Hematopoietic multipotent progenitor cell treated with erythropoietin and hydrocortisone succinate and interleukin-3 and kit ligand, for 15 days (in vitro differentiated cells): ENCODE measurements at regions not wholly inside any gene's neighbourhood (a gene's known extent, or its start where the extent isn't known, plus 50 kb on each side); places are given as distances from the start of the nearest gene placed in this dataset.
"Not testable (repeated sequence)": the region's sequence is repeated elsewhere in the genome, so short reads cannot be mapped to it uniquely, and the experiment has no call there.

ENCODE experiments used
- DNase-seq: peaks from one replicate; pipeline ENCODE4 v3.0.0-alpha.2; 2015; ENCODE audit warnings: low spot score

DNA sequence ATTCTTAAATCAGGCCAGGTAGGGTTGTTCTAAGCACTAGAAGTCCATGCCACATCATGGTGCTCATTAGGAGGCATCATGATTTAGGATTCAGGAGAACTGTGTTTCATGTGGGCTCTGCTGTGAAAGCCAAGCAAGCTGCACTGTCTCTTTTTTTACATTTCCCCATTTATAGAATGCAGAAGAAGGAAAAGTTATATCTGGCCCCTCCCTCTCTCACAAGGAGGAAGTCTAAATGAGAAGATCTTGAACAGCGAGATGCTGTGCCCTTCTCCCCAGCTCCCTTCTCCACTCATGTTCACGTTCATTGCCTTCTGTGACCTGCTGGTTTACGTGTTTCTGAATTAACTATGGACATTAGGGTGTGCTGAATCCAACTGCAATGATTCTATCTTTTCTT, 178.5 kb upstream of the RASGRP1 start:
- DNase-seq, result no peak

DNA sequence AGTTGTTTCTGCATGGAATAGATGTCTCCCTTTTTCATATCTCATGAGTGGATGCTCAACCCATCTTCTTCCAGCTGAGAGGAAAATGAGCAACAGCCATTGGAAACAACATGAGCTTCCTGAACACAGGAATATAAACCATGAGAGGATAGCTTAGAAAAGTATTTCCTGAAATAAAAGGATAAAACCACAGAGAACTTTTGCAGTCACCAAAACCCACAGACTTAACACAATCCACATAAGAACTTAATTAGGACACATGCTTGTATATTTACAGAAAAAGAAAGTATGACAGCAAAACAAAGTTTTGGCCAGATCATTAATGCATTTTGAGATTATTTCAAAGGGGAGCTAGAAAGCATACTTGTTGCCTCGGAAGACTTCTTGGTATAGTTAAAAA, 180.5 kb upstream of the RASGRP1 start:
- DNase-seq, result no peak

DNA sequence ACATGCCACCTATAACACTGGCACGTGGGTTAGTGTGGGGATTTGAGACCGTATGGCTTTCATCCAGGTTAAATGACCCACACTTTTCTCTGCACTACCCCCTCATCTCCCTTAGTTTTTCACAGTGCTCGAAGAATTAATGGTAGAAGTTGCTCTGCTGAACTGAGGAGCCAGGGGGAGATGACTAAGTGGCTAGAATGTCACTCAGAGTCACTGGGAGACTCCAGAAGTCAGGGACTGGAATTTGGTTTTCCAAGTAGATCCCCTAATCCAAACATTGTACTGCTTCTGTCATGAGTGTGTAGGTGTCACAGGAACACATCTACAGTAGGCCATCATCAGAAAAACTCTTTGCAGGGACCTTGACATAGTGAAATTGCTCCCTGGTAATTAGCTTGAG, 181.0 kb upstream of the RASGRP1 start:
- no peak for DNase-seq

DNA sequence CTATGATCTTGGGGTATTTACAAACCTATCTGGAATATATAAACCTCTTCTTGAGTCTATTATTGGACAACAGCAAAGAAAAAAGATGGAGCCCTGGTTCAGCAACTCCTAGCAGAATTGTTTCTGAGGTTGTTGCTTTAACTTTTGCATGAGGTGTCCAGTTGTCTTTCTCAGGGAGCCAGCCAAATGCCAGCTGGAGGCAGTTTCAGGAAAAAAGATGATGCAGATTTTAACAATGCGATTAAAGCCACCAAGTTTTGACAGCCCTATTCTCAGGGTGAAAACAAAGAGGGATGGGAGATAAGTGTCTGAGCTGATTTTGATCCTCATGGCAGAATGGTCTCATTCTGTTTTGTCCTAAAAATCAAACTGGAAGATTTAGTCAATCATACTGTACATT, 181.6 kb upstream of the RASGRP1 start:
- DNase-seq, result no peak

DNA sequence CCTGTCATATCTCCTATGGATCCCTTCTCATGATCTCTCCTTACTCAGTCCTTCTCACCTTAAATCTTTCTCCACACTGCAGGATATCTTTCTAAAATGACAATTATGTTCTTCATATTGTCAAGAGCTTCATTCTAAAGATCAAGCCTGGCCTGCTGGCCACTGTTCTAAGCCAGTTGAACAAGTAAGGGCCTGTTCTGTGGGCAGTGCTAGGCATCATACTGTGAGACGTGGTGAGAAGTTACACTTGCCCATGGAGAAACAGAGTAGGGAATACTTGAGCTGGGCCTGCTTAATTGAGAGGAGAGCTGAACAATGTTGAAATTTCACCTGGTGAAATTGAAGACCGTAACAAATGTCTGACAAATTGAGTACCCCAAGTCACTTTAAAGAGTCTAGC, 184.1 kb upstream of the RASGRP1 start:
- no peak for DNase-seq

DNA sequence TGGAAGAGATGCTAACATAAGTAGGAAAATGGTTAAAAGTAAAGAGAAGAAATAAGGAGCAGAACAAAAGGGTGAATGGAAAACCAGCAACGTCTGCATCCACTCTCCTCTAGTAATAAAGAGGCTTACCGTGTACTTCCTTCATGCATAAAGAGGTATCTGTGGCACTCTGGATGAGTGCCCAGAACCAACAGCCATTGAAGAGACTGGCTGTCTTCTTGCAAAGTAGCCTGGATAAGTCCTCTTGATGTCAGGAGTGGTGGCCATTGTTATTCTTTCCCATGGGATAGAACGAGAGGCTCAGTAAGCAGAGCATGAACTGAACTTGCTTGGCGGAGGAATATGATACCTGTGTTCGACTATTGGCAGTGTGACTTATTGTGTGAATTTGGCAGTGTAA, 186.2 kb upstream of the RASGRP1 start:
- no peak for DNase-seq

DNA sequence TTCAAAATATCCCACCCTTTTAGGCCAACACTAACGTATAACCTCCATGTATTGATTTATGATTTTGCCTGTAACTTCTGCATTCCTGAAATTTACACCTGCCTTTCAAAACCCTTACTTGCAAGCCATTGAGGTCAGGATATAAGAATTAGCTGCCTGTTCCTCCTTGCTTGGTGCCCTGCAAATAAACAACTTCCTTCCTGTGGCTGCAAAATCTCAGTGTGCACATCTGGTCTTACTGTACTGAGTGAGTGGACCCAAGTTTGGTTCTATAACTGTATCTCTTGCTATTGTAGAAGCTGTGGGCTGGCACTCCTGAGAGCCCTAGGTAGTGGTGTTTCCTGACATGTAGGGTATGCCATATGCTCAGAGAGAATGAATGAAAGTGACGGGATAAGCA, 191.1 kb upstream of the RASGRP1 start:
- DNase-seq, result no peak

DNA sequence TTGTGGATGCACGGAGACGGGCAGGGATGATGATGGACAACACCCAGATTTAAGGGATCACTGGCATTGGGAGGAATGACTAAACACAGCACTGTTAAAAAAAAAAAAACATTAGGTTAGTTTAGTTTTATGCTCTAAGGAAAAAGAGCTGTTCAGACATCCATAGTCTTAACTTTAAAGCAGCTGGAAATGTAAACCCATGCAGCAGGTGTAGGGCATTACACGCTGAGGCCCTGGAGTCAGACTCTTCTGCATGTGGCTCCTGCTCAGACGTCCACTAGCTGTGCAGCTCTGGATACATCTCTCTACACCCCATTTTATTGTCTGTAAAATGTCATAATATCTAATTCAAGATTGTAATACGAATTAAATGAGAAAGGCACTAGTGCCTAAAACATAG, 191.8 kb upstream of the RASGRP1 start:
- no peak for DNase-seq

DNA sequence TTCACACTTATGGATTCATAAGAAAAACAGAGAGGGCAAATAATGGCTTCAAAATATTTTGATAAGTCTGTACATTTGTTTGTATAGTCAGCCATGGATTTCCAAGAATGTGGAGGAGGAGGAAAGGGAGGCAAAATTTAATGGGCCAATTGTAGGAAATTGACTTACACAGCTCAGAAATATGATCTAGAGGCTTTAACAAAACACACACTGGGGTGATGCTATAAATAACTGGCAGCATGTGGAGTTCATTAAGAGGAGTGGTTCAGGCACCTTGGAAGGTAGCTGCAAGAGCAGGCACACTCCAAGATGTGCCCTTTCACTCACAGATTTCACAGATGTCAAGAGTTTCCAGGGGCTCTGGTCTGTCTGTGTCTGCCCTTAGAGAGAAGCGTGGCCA, 193.4 kb upstream of the RASGRP1 start:
- DNase-seq, result no peak

DNA sequence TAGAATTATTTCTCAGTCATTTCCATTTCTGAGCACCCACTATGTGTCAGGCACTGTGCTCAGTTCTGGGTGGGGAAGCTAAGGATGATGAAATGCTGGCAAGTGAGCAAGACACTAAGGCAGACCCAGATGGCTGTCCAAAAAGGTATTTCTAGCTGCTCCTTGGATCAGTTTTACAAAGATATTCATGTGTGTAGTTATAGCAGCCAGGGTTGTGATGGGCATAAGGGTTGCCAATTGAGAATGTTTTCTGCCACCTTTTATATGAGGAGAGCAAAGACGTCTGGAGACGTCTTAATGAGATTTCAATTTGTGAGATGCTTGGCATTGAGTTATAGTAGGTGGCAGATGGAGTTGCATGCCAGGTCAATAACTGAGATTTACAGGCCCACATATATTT, 197.1 kb upstream of the RASGRP1 start:
- DNase-seq, result no peak

DNA sequence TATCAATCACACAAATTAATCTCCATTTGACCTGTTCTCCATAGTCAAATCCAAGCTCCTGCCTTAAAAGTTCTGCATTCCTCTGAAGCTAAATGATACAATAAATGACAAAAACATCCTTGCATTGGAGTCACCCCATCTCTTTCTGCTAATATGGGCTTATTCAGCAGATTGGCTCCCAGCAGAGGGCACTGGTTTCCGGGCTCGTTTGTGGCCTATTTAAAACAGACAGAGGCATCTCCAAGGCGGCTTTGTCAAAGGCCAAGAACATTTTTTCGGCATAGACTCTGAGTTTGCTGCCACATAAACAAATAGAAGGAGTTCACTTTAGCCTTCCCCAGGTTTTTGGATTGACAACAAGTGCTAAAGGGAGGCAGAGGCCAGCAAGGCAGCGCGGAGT, 204.4 kb upstream of the RASGRP1 start:
- no peak for DNase-seq

DNA sequence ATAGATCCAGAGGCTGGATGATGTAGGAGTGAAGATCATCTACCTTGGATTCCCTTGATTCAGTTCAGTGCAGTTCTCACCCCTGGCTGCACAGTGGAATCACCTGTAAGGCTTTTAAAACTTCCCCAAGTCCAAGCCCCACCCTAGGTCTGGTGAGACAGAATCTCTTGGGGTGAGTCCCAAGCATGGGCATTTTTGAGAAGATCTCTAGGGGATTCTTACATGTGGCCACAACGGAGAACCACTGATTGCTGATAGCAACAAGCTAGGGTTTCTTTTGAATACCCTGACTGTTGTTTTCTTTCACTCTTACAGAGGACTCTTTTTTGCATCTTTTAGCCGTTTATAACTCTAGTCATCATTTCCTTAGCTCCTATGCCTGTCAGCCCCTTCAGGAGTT, 204.9 kb upstream of the RASGRP1 start:
- no peak for DNase-seq

DNA sequence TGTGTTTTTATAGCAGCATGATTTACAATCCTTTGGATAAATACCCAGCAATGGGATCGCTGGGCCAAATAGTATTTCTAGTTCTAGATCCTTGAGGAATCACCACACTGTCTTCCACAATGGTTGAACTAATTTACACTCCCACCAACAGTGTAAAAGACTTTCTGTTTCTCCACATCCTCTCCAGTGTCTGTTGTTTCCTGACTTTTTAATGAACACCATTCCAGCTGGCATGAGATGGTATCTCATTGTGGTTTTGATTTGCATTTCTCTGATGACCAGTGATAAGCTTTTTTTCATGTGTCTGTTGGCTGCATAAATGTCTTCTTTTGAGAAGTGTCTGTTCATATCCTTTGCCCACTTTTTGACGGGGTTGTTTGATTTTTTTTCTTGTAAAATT, 209.5 kb upstream of the RASGRP1 start:
- not testable (repeated sequence) for DNase-seq

DNA sequence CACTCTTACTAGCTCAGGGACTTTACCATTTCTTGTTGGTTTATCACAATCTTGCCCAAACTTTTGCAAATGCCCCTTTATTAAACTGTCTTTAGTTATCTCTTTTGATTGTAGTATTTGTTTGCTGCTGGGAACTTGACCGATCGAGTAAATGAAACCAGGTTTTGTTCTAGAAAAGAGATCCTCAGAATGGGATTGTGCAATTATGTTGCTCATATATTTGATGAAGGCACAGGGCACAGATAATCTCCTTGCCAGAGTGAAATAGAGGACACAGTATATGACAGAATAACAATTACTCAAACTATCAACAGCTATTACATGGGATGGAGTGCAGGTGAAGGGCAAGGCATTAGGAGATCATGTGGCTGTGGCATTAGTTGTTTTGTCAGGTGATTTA, 216.6 kb upstream of the RASGRP1 start:
- DNase-seq, result no peak

DNA sequence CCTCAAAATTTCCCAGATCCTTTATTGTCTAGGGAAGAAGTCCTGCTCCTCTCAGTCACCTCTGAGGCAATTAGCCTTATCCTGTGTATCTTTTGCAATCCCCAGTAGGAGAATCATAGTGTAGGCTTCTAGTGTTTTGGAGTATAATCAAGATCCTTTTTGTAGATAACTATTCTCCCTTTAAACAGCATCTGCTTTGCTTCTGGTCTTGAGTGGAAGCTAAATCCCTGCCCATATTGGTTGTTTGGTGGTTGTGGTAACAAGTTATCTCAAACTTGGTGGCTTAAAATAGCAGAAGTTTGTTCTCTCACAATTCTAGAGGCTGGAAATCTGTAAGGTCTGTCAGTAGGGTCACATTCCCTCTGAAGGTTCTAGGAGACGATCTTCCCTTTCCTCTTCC, 217.5 kb upstream of the RASGRP1 start:
- no peak for DNase-seq

DNA sequence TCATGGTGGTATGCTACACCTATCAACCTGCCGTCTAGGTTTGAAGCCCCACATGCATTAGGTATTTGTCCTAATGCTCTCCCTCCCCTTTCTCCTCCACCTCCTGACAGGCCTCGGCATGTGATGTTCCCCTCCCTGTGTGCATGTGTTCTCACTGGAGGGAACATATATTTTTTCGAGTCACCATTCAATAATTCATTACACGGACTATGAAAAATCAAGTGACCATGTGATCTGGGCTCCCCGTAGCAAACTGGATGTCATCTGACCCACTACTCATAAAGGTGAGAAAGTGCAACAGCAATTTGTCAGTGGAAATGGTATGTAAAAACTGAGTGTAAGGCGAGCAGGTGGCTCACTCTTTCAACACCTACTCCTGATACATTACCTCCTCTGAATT, 224.3 kb upstream of the RASGRP1 start:
- no peak for DNase-seq

DNA sequence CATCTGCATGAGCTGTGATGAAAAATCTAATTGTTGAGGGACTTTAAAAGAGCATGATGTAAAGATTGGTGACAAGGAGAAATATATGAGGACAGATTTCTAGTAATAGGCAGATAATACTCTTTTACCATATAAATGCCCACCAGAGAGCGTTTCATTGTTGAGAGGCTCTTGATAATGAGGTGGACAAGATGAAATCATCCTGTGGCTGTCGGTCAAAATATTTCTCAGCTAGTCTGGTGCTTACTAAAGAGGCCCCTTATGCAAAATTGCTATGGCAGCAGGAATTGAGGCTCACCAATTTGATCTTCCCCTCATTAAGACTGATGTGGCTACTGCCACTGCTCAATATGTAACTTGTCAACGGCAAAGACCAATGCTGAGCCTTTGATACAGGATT, 225.0 kb upstream of the RASGRP1 start:
- DNase-seq, result no peak

DNA sequence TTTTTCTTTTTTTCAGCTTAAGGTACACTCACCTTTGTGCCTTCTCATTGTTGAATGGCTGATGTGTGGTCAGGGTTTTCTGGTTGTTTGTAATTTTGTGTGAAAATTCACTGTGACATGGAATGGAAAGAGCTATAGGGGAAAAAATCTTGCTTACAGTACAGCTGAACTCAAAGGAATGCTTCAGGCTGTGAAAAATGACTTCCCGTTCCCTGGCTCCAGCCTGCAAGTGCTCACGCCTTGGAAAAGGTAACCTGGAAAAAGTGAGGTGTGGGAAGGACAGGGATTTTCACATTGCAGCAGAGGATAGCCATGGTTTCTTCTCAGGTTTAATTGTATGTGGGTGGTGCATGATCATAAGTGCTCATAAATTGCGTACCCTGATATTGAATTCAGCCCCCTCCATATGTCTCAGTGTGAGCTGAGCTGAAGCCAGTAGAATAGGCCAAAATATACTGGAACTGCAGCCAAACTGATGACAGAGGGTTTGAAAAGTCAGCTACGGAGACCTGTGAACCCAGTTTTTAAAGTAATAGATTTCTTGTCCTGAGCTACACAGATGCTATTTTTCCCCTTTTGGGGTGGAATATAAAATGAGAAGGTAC, 228.7 kb upstream of the RASGRP1 start:
- no peak for DNase-seq

DNA sequence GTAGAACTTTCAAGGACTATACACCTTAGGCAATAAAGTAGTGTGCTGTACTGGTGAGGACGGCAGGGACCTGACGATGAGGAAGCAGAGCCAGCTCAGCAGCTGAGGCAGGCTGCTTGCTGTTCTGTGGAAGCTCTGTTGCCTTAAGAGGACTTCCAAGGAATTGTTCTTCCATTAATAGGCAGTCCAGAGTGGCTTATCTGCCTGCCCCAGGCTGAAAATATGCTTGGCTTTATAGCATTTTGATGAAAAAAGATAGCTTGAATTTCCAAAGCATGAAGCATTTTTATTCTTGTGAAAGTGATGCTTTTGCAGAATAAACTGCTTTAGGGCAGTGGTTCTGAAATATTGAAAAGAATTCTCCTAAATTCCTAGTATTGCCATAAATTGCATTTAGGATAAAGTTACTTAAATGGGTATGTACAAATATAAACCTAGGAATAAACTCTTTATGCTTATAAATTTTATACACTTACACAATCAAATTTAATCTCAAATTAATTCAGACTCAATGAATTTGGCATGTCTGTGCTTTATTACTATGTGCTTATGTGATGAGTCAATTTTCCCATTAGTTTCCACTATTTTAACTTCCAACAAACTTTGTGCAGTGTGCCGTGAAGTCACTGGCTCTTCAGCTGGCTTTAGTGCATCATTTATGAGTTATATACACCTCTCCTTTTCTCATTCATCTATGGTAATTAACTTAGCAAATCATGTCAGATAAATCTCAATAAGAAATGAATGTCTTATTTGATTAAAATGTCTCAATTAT, 231.0 kb upstream of the RASGRP1 start:
- DNase-seq, result no peak

DNA sequence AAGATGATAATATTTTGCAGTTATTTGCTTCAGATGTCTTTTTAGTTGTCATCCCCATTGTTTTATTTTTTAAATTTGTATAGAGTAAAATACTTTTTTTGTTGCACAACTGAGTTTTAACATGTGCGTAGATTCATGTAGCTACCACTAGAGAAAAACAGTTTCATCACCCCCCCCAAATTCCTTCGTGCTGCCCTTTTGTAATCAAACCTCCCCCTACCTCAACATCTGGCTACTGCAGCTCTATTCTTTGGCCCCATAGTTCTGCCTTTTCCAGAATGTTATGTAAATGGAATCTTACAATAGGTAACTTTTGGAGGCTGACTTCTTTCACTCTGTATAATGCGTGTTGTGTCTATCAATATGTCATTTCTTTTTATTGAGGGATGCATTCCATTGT, 232.0 kb upstream of the RASGRP1 start:
- DNase-seq, result no peak

DNA sequence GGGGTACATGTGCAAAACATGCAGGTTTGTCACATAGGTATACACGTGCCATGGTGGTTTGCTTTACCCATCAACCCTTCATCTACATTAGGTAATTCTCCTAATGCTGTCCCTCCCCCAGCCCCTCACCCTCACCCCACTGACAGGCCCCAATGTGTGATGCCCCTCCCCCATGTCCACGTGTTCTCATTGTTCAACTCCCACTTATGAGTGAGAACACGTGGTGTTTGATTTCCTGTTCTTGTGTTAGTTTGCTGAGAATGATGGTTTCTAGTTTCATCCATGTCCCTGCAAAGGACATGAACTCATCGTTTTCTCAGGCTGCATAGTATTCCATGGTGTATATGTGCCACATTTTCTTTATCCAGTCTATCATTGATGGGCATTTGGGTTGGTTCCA, 232.9 kb upstream of the RASGRP1 start:
- not testable (repeated sequence) for DNase-seq

DNA sequence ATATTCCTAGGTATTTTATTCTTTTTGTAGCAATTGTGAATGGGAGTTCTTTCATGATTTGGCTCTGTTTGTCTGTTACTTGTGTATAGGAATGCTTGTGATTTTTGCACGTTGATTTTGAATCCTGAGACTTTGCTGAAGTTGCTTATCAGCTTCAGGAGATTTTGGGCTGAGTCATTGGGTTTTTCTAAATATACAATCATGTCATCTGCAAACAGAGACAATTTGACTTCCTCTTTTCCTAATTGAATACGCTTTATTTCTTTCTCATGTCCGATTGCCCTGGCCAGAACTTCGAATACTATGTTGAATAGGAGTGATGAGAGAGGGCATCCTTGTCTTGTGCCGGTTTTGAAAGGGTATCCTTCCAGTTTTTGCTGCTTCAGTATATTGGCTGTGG, 234.6 kb upstream of the RASGRP1 start:
- not testable (repeated sequence) for DNase-seq

DNA sequence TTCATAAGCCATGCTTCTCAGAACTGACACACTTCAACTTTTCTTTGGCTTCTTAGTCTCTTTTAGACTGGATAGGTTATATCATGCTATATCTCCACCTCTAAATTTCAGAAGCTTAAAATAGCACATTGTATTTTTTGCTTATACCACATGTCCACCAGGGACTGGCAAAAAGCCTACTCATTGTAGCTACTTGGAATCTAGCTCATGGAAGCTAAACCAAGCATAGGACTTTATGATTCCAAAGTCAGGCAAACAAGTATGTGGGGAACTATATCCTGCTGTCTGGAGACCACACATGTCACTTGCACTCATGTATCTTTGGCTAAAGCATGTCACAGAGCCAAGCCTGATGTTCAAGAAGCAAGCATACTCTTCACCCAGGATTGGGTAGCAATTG, 245.0 kb upstream of the RASGRP1 start:
- no peak for DNase-seq

DNA sequence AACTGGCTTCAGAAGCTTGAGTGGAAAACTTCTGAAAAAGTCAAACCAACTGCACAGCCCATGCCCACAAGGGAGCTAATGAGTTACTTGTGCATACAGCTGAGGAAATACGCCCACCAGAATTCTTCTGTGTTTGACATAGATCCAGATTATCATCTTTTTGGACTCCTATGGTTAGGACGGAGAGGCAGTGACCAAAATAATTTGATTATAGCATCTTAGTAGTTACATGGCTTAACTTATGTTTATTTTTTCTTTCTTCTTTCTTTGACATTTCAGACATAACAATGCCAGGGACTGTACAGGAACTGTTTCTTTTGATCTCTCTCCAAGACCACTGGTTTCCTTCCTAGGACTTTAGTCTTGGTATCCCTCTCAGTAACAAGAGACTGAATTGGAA, 246.1 kb upstream of the RASGRP1 start:
- no peak for DNase-seq
